MM.1S (cell line): ENCODE measurements at regions not wholly inside any gene's neighbourhood (a gene's known extent, or its start where the extent isn't known, plus 50 kb on each side); places are given as distances from the start of the nearest gene placed in this dataset.

ENCODE experiments used
- DNase-seq: peaks from one replicate; pipeline ENCODE4 v3.0.0-alpha.2; 2015
- H2AFZ ChIP-seq: fragments of 300-600 bp; sonication (generic); 2 replicates; pipeline ENCODE4 v1.6.0; 2016; ENCODE audit warnings: antibody characterized with exemption, low read length
- H3F3A ChIP-seq: fragments of 300-600 bp; sonication (generic); 2 replicates; pipeline ENCODE4 v1.6.1; 2016; ENCODE audit warnings: mild to moderate bottlenecking, antibody characterized with exemption, low read length, moderate library complexity, mixed read lengths; ENCODE audit not compliant: insufficient read depth
- H3K27ac ChIP-seq: fragments of 300-600 bp; sonication (generic); 2 replicates; pipeline ENCODE4 v1.5.1; 2016; ENCODE audit warnings: mild to moderate bottlenecking, low read length
- H3K27me3 ChIP-seq: fragments of 300-600 bp; sonication (generic); replicated peaks from 2 replicates; pipeline ENCODE4 v1.6.0; 2016; ENCODE audit warnings: low read length; ENCODE audit not compliant: insufficient read depth
- H3K36me3 ChIP-seq: fragments of 300-600 bp; sonication (generic); replicated peaks from 2 replicates; pipeline ENCODE4 v1.6.1; 2016; ENCODE audit warnings: mild to moderate bottlenecking, low read length, mixed read lengths; ENCODE audit not compliant: insufficient read depth
- H3K4me1 ChIP-seq: fragments of 300-600 bp; sonication (generic); 2 replicates; pipeline ENCODE4 v1.6.1; 2016; ENCODE audit warnings: low read length, mixed read lengths
- H3K4me2 ChIP-seq: fragments of 300-600 bp; sonication (generic); 2 replicates; pipeline ENCODE4 v1.6.0; 2016; ENCODE audit warnings: low read depth, low read length
- H3K4me3 ChIP-seq: fragments of 300-600 bp; sonication (generic); 2 replicates; pipeline ENCODE4 v1.5.1; 2016; ENCODE audit warnings: low read length, mixed read lengths
- H3K79me2 ChIP-seq: fragments of 300-600 bp; sonication (generic); 2 replicates; pipeline ENCODE4 v1.6.1; 2016; ENCODE audit warnings: mixed run types, low read length, mixed read lengths
- H3K9ac ChIP-seq: fragments of 300-600 bp; sonication (generic); 2 replicates; pipeline ENCODE4 v1.6.1; 2016; ENCODE audit warnings: low read length, mixed read lengths
- H3K9me2 ChIP-seq: fragments of 300-600 bp; sonication (generic); replicated peaks from 2 replicates; pipeline ENCODE4 v1.6.1; 2016; ENCODE audit warnings: mild to moderate bottlenecking, low read length, mixed read lengths; ENCODE audit not compliant: insufficient read depth
- H3K9me3 ChIP-seq: fragments of 300-600 bp; sonication (generic); replicated peaks from 2 replicates; pipeline ENCODE4 v1.6.1; 2016; ENCODE audit warnings: mild to moderate bottlenecking, low read length, mixed read lengths; ENCODE audit not compliant: insufficient read depth
- H4K20me1 ChIP-seq: fragments of 300-600 bp; sonication (generic); 2 replicates; pipeline ENCODE4 v1.6.1; 2016; ENCODE audit warnings: mild to moderate bottlenecking, low read length, moderate library complexity, mixed read lengths; ENCODE audit not compliant: insufficient read depth
- EZH2 ChIP-seq: fragments of 300-600 bp; sonication (generic); optimal IDR thresholded peaks from 2 replicates; pipeline ENCODE3; 2017; ENCODE audit warnings: low read depth, mild to moderate bottlenecking, antibody characterized with exemption, low read length, mixed read lengths
- EZH2phosphoT487 ChIP-seq: fragments of 300-600 bp; sonication (generic); IDR thresholded peaks from 2 replicates; pipeline ENCODE4 v1.6.1; 2018; ENCODE audit warnings: antibody characterized with exemption, low read length
- TF ChIP-seq, protein P1 (sequence below): fragments of 300-600 bp; sonication (generic); IDR thresholded peaks from 2 replicates; pipeline ENCODE4 v1.5.1; 2016; ENCODE audit warnings: antibody characterized with exemption, low read length, mixed read lengths

DNA sequence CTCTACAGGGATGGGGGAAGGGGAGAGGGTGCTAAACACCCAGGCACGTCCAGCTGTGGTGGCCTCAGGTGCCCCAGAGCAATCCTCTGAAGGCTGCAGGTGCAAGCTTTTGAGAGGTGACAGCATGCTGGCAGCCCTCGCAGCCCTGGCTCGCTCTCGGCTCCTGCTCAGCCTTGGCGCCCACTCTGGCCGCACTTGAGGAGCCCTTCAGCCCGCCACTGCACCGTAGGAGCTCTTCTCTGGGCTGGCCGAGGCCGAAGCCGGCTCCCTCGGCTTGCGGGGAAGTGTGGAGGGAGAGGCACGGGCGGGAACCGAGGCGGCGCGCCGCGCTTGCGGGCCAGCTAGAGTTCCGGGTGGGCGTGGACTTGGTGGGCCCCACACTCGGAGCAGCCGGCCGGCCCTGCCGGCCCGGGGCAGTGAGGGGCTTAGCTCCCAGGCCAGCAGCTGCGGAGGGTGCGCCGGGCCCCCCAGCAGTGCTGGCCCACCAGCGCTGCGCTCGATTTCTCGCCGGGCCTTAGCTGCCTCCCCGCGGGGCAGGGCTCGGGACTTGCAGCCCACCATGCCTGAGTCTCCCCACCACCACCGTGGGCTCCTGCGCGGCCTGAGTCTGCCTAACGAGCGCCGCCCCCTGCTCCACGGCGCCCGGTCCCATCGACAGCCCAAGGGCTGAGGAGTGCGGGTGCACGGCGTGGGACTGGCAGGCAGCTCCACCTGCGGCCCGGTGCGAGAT is 112.1 kb downstream of the TRIM29 start:
- Histone ChIP-seq H3K9ac (no peak overlapping the region), H3K9me3 (no peaks in the 10 kb centered on the region)

GRCh38 chr11:120024586-120024985 is 113.3 kb downstream of the TRIM29 start:
- H2AFZ ChIP-seq: no peak overlapping the region
- no peaks in the 10 kb centered on the region for H3K79me2 ChIP-seq
- H4K20me1 ChIP-seq: no peaks in the 10 kb centered on the region
- no peak for TF ChIP-seq EZH2
- TF ChIP-seq, protein P1, sequence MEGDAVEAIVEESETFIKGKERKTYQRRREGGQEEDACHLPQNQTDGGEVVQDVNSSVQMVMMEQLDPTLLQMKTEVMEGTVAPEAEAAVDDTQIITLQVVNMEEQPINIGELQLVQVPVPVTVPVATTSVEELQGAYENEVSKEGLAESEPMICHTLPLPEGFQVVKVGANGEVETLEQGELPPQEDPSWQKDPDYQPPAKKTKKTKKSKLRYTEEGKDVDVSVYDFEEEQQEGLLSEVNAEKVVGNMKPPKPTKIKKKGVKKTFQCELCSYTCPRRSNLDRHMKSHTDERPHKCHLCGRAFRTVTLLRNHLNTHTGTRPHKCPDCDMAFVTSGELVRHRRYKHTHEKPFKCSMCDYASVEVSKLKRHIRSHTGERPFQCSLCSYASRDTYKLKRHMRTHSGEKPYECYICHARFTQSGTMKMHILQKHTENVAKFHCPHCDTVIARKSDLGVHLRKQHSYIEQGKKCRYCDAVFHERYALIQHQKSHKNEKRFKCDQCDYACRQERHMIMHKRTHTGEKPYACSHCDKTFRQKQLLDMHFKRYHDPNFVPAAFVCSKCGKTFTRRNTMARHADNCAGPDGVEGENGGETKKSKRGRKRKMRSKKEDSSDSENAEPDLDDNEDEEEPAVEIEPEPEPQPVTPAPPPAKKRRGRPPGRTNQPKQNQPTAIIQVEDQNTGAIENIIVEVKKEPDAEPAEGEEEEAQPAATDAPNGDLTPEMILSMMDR: no peak
- TF ChIP-seq EZH2phosphoT487: no peak
- no peaks in the 10 kb centered on the region for H3K36me3 ChIP-seq
- no peaks in the 10 kb centered on the region for H3K4me1 ChIP-seq
- no peak overlapping the region for H3K27ac ChIP-seq
- H3K27me3 ChIP-seq: peaks cover 29% of the 10 kb centered on the region
- H3K9ac ChIP-seq: no peak overlapping the region
- no peaks in the 10 kb centered on the region for H3K9me3 ChIP-seq
- no peak overlapping the region for H3K4me2 ChIP-seq
- no peak for DNase-seq
- no peaks in the 10 kb centered on the region for H3F3A ChIP-seq
- no peak overlapping the region for H3K4me3 ChIP-seq
- no peaks in the 10 kb centered on the region for H3K9me2 ChIP-seq

More for the DNA sequence above, 112.1 kb downstream of the TRIM29 start:
- Histone ChIP-seq H3K4me2 (no peak overlapping the region), H3K36me3 (no peaks in the 10 kb centered on the region), H4K20me1 (no peaks in the 10 kb centered on the region), H3K4me3 (no peak overlapping the region), H3K27me3 (peaks cover 29% of the 10 kb centered on the region), H3K9me2 (no peaks in the 10 kb centered on the region), H3K27ac (no peak overlapping the region), H3K4me1 (no peaks in the 10 kb centered on the region), H2AFZ (no peak overlapping the region), H3F3A (no peaks in the 10 kb centered on the region), H3K79me2 (no peaks in the 10 kb centered on the region)
- no peak for DNase-seq
- TF ChIP-seq, protein P1: no peak
- TF ChIP-seq EZH2phosphoT487 (no peak), EZH2 (no peak)

DNA sequence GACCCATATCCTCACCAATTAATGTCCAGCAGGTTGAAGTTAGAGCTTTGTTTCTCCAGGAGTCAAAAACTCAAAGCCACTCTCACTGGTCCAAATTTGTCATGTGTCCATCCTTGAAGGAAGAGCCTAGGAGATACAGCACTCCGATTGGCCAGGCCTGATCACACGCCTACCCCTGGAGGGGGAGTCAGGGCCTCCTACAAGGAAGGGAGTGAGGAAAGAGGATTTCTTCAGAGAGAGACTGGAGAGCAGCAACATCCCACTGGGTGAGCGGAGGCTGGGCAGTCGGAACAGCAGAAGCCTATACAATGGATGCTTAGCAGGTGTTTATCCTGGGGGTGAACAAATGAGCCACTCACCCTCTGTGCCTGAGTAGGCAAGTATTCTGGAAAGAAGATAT is 113.9 kb downstream of the TRIM29 start:
- no peaks in the 10 kb centered on the region for H3K9me3 ChIP-seq
- H3K79me2 ChIP-seq: no peaks in the 10 kb centered on the region
- no peak overlapping the region for H2AFZ ChIP-seq
- no peaks in the 10 kb centered on the region for H3K9me2 ChIP-seq
- H3K27ac ChIP-seq: no peak overlapping the region
- no peak for DNase-seq
- H3F3A ChIP-seq: no peaks in the 10 kb centered on the region
- peaks cover 29% of the 10 kb centered on the region for H3K27me3 ChIP-seq
- TF ChIP-seq, protein P1: no peak
- TF ChIP-seq EZH2phosphoT487 (no peak), EZH2 (no peak)
- H3K36me3 ChIP-seq: no peaks in the 10 kb centered on the region
- no peaks in the 10 kb centered on the region for H4K20me1 ChIP-seq
- no peak overlapping the region for H3K4me2 ChIP-seq
- H3K4me3 ChIP-seq: no peak overlapping the region
- H3K9ac ChIP-seq: no peak overlapping the region
- no peaks in the 10 kb centered on the region for H3K4me1 ChIP-seq
